HG03103 (cell line): ENCODE measurements at regions not wholly inside any gene's neighbourhood (a gene's known extent, or its start where the extent isn't known, plus 50 kb on each side); places are given as distances from the start of the nearest gene placed in this dataset.
A peak's percentile ranks its signal among the peaks of the same experiment; 100 is the strongest.

Experiments
- ATAC-seq: cut with Tn5 transposase; IDR thresholded peaks from one replicate; pipeline ENCODE4 v1.9.1; 2021; ENCODE audit warnings: low read depth; ENCODE audit not compliant: unreplicated experiment

DNA sequence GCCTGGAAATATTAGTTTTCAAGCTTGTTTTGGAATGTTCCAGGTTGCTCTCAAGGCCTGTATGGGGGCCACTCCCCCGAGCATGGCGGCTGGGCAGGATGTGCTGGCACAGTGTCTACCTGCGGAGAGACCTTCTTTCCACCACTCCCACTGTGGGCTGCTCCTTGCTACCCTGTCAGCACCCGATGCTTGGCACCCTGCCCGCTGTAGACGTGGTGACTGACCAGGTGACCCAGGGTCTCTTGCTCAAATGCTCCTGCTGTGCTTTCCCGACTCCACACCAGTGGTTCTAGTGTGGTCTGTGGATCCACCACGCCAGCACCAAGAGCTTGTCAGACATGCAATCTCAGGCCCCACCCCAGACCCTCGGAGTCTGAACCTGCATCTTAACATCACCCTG lies 213.3 kb downstream of the SH3BP4 start:
- ATAC-seq: no peak

DNA sequence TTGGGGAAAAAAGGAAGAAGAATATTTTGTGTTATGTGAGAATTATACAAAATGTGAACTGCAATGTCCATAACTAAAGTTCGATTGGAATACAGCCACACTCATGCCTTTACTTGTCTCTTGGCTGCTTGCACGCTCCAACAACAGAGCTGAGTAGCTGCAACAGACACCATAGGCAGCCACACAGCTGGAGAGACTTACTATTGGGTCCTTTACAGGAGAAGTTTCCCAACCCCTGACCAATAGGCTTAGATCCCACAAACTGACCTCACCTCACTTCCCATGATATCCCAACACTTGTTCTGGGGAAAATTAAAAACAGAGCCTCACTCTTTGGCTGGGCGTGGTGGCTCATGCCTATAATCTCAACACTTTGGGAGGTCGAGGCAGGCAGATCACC lies 213.8 kb downstream of the SH3BP4 start:
- no peak for ATAC-seq

GRCh38 chr2:235168174-235168979 lies 216.6 kb downstream of the SH3BP4 start:
- ATAC-seq: no peak

- ATAC-seq: no peak
Observed at GRCh38 chr2:235170016-235170415, 218.2 kb downstream of the SH3BP4 start.

GRCh38 chr2:235170536-235171521 lies 219.0 kb downstream of the SH3BP4 start:
- ATAC-seq: no peak

- ATAC-seq: no peak
Observed at GRCh38 chr2:235171550-235172031, 219.8 kb downstream of the SH3BP4 start.

- no peak for ATAC-seq
Observed at GRCh38 chr2:235180642-235181041, 228.8 kb downstream of the SH3BP4 start.

GRCh38 chr2:235183786-235184185 lies 232.0 kb downstream of the SH3BP4 start:
- no peak for ATAC-seq

DNA sequence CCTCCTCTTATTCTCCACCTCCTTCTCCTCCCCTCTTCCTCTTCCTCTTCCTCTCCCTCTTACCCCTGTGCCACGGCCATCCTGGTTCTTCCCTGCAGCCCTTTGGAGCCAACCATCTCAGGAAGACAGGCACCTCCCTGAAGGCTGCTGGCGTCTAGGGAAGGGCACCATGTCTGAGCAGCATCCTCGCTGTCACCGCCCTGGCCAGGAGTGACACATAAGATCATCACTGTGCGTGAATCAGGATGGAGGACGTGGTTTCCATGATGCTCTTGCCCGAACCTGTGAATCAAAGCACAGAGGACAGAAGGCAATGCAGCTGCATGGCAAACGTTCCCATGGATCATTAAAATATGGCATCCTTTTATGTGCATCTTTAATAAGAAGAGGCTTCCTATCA lies 236.0 kb downstream of the SH3BP4 start:
- ATAC-seq: no peak

GRCh38 chr2:235191486-235191885 lies 239.7 kb downstream of the SH3BP4 start:
- ATAC-seq: no peak

- no peak for ATAC-seq
Observed at GRCh38 chr2:235191978-235192377, 240.2 kb downstream of the SH3BP4 start.

- ATAC-seq: no peak
Observed at GRCh38 chr2:235194351-235194750, 242.5 kb downstream of the SH3BP4 start.

GRCh38 chr2:235194836-235195235 lies 243.0 kb downstream of the SH3BP4 start:
- no peak for ATAC-seq

- no peak for ATAC-seq
Observed at GRCh38 chr2:235195921-235196320, 244.1 kb downstream of the SH3BP4 start.

DNA sequence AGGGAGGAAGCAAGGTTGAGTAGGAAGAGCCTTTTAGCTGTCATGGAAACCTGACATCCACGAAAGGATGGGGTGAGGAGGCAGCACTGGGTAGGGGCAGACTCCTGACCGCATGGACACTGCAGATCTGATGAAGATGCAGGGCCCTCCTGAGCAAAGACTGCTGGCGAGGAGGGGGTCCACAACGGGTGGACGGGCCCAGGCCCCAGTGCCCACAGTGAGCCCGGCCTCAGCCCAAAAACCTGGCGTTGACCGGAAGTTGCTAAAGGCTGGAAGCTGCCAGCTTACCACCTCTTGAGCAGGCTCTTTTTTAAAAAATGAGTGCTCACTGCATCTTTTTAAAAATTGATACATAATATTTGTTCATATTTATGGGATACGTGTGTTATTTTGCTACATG lies 247.3 kb downstream of the SH3BP4 start:
- ATAC-seq: no peak

GRCh38 chr2:235200216-235200615 lies 248.4 kb downstream of the SH3BP4 start:
- no peak for ATAC-seq

DNA sequence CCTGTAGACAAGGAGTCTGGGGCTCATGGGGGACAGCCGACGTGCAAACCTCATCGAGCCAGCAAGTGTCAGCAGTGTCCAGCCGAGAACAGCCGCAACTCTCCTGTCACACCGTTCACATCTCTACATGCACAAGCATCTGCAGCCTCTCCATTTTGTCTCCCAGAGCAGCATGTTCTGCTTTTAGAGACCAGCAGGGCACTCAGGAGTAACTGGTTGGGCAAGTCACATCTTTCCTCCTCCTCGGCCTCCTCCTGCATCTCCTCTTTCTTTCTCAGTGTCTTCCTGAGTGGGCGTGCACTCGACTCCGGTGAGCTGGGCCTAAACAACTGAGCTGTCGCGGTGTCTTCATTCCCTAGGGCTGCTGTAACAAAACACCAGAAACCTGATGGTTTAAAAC lies 249.9 kb downstream of the SH3BP4 start:
- no peak for ATAC-seq

GRCh38 chr2:235204948-235205347 lies 253.1 kb downstream of the SH3BP4 start:
- no peak for ATAC-seq

GRCh38 chr2:235206399-235206798 lies 254.6 kb downstream of the SH3BP4 start:
- ATAC-seq: no peak

- ATAC-seq: peak; percentile 89
Observed at GRCh38 chr2:235206980-235207579, 255.3 kb downstream of the SH3BP4 start.

DNA sequence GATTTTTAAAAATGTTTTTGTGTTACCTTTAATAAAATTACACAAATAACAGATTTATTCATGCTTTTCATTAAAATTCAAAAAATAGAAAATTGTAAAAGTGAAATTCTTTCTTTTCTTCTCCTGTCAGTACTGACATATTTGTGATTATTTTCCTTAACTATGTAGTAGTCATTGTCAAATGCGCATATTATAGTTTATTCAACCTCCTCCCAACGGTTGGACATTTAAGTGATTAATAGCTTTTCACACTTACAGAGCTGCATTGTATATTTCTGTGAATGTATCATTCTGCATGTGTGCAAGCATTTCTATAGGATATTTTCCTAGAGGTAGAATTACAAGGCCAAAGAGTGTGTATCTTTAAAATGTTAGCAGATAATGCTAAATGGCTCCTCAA lies 259.2 kb downstream of the SH3BP4 start:
- ATAC-seq: no peak
